ENCODE measurements at regions not wholly inside any gene's neighbourhood (a gene's known extent, or its start where the extent isn't known, plus 50 kb on each side); places are given as distances from the start of the nearest gene placed in this dataset.
A peak's percentile ranks its signal among the peaks of the same experiment; 100 is the strongest.

DNA sequence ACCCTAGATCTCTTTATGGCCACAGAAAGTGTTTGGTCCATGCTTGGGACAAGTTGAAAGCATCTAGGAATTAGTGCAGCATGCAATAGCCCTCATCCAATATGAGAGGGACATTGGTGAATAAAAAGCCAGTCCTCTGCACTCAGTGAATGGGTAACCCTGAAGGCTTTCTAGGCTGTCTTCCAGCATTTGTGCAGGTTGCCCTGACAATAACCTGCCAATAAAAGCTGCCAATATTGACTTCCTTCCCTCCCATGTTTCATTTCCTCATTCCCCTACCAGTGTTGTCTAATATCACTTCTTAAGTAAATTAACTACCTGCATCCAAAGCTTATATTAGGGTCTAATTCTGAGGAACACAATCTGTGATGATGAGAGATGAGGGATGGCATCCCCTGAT is 563.6 kb upstream of the NEGR1 start:
- no peak for DNase-seq (ENCODE audit: low read depth)

DNA sequence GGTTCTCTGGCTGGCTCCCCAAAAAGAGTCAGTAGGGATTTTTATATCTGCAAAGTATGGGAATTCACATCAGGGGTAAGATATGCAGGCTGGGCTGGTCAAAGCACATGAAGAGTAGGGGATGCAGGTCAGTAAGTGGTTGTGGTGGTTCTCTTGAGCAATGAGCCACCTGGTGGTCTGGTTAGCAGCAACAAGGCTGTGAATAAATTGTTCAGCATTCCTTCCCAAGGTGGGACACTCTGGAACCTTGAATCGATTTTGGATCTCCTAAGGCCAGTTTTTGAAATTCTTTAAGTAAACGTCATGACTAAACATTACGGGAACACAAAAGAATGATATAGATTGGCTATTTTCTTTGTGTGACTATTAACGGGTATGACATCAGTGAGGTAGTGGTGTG is 563.0 kb upstream of the NEGR1 start:
- DNase-seq (ENCODE audit: low read depth) = peak; percentile 30

DNA sequence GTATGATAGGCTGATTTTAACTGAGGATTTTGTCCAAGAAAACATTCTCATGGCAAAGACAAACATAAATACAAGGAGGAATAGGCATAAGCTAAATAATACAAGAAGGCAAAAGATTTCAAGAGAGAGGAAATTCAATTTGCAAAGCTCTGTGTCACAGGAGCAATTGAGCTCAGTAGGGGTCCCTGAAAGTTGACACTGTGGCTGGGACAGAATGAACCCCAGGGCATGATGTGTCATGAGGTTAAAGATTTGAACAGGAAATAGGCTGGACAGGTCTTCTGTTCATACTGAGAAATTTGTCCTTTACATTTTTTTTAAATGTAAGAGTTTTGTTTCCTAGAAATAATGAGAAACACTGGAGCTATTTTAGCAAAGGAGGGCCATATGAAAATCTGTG is 555.4 kb upstream of the NEGR1 start:
- DNase-seq (ENCODE audit: low read depth) = peak; percentile 55

DNA sequence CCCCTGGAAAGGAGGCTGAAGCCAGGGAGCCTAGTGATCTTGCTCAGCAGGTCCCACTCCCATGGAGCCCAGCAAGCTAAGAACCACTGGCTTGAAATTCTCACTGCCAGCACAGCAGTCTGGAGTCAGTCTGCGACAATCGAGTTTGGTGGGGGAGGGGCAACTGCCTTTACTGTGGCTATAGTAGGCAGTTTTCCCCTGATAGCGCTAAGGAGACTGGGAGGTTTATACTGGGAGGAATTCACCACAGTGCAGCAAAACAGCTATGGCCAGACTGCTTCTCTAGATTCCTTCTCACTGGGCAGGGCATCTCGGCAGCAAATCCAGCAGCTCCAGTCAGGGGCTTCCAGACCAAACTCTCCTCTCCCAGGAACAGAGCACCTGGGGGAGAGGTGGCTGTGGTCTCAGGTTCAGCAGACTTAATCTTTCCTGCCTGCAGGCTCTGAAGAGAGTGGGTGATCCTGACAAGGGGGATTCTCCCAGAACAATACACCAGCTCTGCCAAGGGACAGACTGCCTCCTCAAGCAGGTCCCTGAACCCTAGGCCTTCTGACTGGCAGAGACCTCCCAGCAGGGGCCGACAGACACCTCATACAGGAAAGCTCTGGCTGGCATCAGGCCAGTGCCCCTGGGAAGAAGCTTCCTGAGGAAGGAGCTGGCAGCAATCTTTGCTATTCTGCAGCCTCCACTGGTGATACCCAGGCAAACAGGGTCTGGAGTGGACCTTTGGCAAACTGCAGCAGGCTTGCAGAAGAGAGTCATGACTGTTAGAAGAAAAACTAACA is 548.5 kb upstream of the NEGR1 start:
- DNase-seq (ENCODE audit: low read depth) = peak; percentile 21

DNA sequence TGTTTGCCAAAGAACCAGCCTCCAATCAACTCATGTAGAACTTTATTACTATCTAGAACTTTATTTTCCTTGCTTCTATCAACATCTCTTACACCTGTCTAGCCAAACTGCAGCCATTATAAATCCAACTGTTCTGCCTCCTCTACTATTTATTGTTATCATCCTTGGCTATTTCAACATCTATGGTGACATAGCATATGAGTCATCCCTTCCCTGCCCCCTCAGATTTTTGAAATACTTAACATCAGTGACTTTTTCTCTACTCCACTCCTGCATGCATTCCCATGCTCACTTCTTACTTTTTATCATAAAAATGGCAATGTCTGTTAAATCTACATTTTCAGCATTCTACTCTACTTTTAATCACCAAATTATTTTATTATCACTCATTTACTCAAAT is 544.9 kb upstream of the NEGR1 start:
- DNase-seq (ENCODE audit: low read depth) = peak; percentile 65

DNA sequence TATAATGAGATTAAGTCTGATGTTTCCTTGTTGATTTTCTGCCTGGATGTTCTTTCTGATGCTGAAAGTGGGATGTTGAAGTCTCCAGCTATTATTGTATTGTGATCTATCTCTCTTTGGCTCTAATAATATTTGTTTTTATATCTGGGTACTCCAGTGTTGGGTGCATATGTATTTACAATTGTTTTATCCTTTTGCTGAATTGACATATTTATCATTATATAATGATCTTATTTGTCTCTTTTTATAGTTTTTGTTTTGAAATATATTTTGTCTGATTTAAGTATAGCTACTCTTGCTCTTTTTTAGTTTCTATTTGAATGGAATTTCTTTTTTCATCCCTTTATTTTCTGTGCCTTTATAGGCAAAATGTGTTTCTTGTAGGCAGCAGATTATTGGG is 522.2 kb upstream of the NEGR1 start:
- DNase-seq (ENCODE audit: low read depth) = no peak

DNA sequence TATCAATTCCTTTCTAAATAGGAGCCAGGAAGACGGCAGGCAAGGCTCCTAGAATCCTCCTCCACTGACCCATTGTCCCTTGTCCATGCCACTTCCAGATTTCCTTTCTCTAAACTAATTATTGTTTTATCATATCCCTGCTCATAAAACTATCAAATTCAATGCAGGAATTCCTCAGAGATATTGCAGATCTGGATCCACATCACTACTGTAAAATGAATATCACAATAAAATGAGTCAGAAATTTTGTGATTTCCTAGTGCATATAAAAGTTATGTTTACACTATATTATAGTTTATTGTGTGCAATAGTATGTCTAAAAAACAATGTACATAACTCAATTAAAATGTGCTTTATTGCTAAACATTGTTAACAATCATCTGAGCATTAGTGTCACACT is 498.7 kb upstream of the NEGR1 start:
- no peak for DNase-seq (ENCODE audit: low read depth)

DNA sequence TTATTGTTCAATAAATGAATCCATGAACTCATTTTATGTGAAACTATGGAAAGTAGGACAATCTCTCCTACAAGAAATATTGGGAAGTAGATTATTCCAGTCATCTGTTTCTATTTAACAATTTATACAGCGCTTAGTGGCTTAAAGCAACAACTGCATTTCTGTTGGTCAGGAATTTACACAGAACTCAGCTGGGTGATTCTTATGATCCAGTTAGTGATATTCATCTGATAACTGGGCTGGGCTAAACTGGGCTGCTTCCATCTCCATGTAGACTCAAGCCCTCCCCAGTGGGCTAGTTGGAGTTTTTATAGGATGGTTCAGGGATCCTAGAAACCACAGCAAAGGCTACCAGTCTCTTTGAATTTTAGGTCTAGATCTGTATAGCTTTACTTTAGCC is 497.9 kb upstream of the NEGR1 start:
- no peak for DNase-seq (ENCODE audit: low read depth)

DNA sequence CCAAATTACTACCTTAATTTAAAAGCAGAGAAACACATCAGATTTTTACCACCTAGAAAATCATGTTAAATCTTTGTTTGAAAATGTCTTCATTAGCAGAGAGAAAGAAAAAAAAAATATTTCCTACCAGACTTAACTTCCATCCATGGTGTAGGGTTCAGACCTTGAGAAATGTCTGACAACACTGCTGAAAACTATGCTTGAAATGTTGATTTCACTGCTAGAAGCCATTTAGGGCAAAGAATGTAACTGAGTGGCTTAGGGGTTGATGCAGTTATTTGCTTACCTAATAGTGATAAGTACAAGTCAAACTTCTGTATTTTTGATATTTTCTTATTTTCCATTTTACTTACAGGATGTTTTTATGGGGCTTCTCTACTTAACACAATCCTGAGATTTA is 495.6 kb upstream of the NEGR1 start:
- no peak for DNase-seq (ENCODE audit: low read depth)

DNA sequence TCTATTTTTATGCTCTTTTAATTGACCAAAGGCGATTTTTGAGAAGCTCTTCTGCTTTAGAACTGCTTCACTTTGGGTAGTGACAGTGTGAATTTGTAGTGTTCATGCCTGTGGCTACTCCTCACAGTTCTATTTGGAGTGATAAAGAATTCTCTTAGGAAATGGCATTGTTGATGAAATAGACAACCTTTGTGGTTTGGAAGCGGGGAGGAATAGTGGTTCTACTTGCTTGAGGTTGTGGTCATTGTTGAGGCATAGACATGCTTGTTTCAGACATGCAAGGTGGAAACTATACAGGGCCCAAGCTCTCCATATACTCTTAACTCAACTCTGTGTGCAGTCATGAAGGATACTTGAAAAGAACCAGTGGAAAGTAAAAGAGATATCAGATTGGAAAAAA is 481.1 kb upstream of the NEGR1 start:
- peak; percentile 15 for DNase-seq (ENCODE audit: low read depth)

DNA sequence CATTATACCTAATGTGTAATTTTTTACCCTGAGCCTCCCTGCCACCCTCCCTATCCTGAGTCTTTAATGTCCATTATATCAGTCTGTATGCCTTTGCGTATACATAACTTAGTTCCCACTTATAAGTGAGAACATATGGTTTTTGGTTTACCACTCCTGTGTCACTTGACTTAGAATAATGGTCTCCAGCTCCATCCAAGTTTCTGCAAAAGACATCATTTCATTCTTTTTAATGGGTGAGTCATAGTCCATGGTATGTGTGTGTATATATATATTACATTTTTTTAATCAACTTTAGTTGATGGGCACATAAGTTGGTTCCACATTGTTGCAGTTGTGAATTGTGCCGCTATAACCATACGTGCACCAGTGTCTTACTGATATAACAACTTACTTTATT is 477.1 kb upstream of the NEGR1 start:
- DNase-seq (ENCODE audit: low read depth) = peak; percentile 2

DNA sequence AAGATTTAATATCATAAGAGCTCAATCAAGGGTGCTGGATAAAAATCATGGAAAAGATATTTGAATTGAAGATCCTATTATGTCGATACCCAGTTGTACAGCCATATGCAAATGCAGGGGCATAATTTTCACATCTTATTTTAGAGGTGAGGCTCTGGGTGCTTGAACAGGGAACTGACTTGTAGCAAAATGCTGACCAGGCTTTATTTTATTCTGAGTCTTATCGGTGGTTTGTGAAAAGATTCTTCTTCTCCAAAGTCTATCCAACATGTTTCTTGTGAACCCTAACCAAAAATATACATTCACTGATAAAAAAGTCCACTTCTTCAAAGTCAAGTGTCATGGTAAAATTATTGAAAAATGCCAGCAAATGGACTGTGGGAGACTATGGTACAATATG is 475.5 kb upstream of the NEGR1 start:
- no peak for DNase-seq (ENCODE audit: low read depth)

DNA sequence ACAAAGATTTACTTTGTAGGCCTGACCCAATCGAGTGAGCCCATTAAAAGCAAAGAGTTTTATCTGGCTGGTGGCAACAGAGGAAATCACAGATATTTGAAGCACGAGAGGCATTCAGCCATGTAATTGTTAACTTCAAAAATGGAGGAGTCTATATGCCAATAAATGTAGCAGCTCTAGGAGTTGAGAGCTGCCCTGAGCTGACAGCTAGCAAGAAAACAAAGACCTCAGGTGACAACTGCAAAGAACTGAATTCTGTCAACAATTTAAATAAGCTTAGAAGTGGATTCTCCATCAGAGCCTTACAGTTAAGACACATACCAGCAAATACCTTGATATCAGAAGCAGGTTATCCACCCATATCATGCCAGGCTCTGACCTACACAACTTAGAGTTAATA is 463.1 kb upstream of the NEGR1 start:
- no peak for DNase-seq (ENCODE audit: low read depth)

DNA sequence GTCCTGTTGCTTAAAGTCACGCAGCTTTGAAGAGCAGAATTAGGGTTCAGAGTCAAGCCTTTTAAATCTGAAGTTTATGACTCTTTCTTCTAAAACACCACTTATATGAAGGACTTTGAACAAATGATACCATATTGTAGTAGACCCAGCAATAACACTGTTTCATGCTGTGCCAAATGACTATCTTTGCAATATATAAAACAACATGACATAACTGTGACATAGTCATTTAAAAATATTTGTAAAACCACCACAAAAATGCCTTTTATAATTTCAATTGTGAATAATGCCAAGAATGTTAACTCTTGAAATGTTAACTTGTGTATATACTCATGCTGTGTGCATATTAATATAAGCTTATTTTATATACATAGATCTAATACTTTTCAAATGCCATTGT is 452.1 kb upstream of the NEGR1 start:
- DNase-seq (ENCODE audit: low read depth) = no peak

DNA sequence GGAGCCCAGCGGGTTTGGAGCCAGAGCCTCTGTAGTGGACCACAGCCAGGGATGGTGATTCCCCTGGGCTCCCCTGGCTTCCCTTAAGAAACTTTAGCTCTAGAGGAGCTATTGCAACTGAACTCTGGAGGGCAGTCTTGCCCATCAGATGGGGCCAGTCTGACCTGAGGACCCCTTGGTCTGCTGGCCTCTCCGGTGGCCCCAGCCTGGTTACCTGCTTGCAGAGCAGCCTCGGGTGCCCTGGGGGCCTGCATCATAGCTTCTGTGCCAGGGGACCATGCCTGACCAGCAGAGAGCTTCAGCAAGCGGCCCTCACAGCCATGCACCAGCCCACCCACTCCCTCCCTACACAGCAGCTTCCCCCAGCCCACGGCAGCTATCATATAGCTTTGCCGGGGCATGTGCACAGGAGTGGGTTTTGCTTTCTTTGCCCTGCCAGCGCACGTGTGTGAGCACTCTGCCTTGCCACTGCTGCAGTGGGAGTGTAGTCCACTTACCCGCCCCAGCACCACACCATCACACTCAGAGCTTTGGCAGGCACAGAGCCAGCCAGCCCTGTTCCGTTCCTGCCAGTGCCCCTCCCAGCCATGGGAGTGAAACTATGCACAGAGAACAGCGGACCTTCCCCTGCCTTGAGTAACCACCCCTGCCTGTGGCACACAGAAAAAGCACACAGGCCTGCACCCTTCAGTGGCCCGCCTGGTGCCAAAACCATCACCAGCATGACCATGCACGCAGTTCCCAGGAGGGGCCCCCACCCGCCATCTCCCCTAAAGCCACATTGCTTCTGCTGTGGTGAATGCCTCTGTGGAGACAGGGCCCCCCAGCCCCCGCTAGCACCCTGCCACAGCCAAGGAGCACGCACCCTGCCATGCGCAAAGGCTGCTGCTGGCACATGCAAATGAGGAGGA is 442.9 kb upstream of the NEGR1 start:
- no peak for DNase-seq (ENCODE audit: low read depth)

DNA sequence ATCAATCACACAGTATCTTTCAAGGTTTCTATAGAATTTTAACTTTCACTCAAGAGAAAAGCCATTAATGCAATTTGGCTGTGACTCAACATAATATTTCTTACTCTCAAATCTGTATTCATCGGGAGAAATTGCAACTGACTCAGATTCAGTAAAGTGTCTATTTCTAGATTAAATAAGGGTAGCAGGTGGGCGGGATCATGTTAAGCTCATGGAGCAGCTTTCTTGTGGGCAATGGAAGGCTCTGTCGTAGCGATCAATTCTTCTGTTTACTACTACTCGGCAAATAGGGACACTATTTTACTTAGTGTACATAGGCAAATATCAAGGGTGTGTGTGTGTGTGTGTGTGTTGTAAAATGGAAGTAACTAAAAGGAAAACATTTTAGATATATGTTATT is 423.6 kb upstream of the NEGR1 start:
- DNase-seq (ENCODE audit: low read depth) = no peak

DNA sequence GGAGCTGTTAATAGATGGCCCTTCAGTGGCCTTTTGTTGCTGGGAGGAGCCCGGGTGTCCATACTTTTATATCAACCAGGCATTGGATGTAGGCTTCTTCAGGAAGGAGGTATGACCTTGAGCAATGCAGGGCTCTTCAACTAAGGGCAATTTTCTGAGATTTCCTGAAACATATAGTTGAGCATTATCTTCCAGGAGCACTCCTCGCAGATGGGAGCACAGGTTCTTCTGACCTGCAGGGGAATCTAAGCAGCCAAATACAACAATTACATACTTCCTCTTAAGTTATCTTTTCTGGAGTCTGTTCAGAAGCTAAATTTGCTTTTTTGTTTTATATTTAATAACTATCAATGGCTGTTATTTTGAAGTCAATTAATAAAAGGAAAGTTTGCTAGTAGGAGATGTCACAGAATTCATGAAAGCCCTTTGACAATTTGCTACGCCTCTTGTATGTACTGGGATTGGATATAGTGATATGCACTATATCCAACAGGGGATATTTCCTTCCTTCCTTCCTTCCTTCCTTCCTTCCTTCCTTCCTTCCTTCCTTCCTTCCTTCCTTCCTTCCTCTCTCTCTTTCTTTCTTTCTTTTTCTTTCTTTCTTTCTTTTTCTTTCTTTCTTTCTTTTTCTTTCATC is 422.6 kb upstream of the NEGR1 start:
- DNase-seq (ENCODE audit: low read depth) = no peak

DNA sequence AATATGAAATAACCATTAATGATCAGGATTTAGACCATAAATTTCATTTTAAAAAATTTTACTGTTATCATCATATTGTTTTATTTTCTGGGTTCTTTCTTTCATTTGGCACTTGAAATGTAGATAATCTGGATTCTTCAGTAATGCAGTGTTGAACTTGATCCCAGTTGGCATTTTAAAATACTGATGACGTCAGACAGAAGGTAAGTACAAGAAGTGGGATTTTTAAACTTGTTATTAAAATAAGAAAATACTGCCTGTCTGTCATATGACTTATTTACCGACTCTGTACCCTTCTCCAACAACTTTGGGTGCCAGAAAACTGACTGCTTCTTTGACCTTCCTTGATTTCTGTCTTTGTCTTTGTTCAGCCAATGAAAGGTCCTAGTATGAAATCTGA is 415.1 kb upstream of the NEGR1 start:
- no peak for DNase-seq (ENCODE audit: low read depth)

DNA sequence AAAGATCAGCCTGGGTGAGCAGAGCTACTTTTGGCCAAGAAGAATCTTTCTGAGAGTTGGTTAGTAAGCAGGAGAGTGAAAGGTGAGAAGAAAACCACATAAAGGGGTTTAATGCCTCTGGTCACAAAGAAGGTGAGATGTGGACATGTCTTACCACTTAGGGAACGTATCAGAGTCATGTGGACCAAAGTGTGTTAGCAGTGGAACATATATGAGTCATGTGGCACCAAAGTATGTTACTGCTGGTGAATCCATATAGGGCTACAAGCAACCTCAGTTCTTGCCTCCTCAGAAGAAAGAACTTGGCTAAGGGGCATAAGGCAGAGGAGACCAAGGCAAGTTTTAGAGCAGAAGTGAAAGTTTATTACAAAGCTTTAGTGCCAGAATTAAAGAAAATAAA is 411.6 kb upstream of the NEGR1 start:
- DNase-seq (ENCODE audit: low read depth) = no peak

DNA sequence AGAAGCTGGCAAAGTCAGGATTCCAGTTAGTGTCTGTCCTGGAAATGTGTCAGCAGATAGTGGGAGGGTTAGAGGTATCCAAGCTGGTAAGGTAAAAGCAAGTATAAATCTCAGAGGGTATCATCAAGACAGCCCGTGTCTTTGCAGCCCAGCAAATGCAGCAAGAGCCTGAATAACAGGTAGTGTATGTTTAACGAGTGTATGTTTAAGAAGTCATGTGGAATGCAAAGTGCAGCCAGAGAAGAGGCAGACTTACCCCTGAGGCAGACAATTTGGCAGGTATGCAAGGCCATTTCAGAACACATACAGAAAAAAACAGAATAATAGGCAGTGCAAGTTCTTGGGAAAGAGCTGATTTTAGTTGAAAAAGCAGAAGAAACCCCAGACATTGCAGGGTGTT is 411.0 kb upstream of the NEGR1 start:
- no peak for DNase-seq (ENCODE audit: low read depth)

DNA sequence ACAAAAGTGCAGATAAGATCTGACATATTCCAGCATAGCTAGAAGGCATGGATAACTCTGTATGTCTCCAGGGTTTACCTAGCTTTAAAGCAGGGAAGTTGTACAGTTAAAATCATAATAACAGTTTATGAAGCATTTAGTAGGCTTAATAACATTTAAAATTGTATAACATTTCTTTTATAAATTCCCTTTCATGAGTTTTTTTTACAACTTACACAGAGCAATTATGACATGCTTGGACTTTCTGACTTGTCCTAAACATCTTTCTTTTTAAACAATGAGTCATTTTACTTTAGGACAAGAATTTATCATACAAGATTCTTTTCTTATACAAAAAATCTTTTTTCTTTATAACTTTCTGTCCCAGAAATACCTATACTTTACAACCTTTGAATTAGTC is 408.5 kb upstream of the NEGR1 start:
- DNase-seq (ENCODE audit: low read depth) = no peak

DNA sequence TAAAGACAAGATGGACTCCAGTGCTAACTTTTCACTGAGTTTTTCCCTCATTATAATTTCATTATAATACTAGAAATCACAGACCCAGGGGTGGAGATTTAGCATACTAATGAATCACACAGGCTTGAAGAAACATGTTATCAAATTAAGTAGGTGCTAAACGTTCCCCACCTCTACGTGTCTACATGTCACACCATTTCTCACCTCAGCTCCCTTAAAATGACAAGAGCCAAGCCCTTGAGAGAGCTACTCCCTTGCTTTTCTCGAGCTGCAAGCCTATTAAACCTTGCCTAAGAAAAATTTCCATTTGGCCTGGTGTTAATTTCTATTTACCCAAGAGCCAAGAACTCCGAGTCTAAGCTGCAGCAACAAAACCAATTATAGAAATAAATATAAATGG is 396.3 kb upstream of the NEGR1 start:
- DNase-seq (ENCODE audit: low read depth) = no peak

Measured in HT1080 (cell line).